H9 (cell line): ENCODE measurements at regions not wholly inside any gene's neighbourhood (a gene's known extent, or its start where the extent isn't known, plus 50 kb on each side); places are given as distances from the start of the nearest gene placed in this dataset.

ENCODE experiments used
- DNase-seq: peaks from one replicate; pipeline ENCODE4 v3.0.0-alpha.2; 2017
- H2AFZ ChIP-seq: one replicate; pipeline ENCODE4 v1.6.1; 2013; ENCODE audit warnings: mild to moderate bottlenecking, low read length, control low read depth, moderate library complexity
- H2AK5ac ChIP-seq: 2 replicates; pipeline ENCODE4 v1.6.1; 2013; ENCODE audit warnings: low read length, control low read depth, mixed read lengths; ENCODE audit not compliant: insufficient read length
- H2BK120ac ChIP-seq: one replicate; pipeline ENCODE4 v1.6.1; 2013; ENCODE audit warnings: low read depth, mild to moderate bottlenecking, low read length, control low read depth, inconsistent platforms; ENCODE audit not compliant: poor library complexity, severe bottlenecking
- H2BK12ac ChIP-seq: 2 replicates; pipeline ENCODE4 v1.6.1; 2013; ENCODE audit warnings: low read length, control low read depth, mixed read lengths, low read depth; ENCODE audit not compliant: insufficient read length
- H2BK15ac ChIP-seq: 2 replicates; pipeline ENCODE4 v1.6.1; 2013; ENCODE audit warnings: low read depth, low read length, control low read depth
- H2BK20ac ChIP-seq: one replicate; pipeline ENCODE4 v1.6.1; 2013; ENCODE audit warnings: low read depth, mild to moderate bottlenecking, low read length, control low read depth, inconsistent platforms; ENCODE audit not compliant: poor library complexity, severe bottlenecking
- H2BK5ac ChIP-seq: 2 replicates; pipeline ENCODE4 v1.6.1; 2013; ENCODE audit warnings: low read length, control low read depth, mixed read lengths; ENCODE audit not compliant: insufficient read length
- H3K14ac ChIP-seq: 2 replicates; pipeline ENCODE4 v1.6.1; 2013; ENCODE audit warnings: low read length, control low read depth; ENCODE audit not compliant: insufficient read depth
- H3K18ac ChIP-seq: 2 replicates; pipeline ENCODE4 v1.6.1; 2013; ENCODE audit warnings: low read depth, mild to moderate bottlenecking, mixed read lengths, low read length, control low read depth; ENCODE audit not compliant: insufficient read length
- H3K23ac ChIP-seq: 2 replicates; pipeline ENCODE4 v1.6.1; 2013; ENCODE audit warnings: low read length, control low read depth, mixed read lengths, low read depth; ENCODE audit not compliant: insufficient read length
- H3K23me2 ChIP-seq: 2 replicates; pipeline ENCODE4 v1.6.1; 2013; ENCODE audit warnings: low read depth, mild to moderate bottlenecking, mixed read lengths, low read length, control low read depth; ENCODE audit not compliant: insufficient read length, poor library complexity, severe bottlenecking
- H3K27ac ChIP-seq: 2 replicates; pipeline ENCODE4 v1.5.1; 2013; ENCODE audit warnings: low read length, control low read depth, mixed read lengths, low read depth; ENCODE audit not compliant: insufficient read length
- H3K27me3 ChIP-seq: 2 replicates; pipeline ENCODE4 v1.6.1; 2013; ENCODE audit warnings: low read length, control low read depth, inconsistent platforms; ENCODE audit not compliant: insufficient read depth
- H3K4ac ChIP-seq: 2 replicates; pipeline ENCODE4 v1.6.1; 2013; ENCODE audit warnings: low read depth, mild to moderate bottlenecking, control low read depth, inconsistent platforms, low read length, moderate library complexity
- H3K4me1 ChIP-seq: 2 replicates; pipeline ENCODE4 v1.6.1; 2013; ENCODE audit warnings: low read length, control low read depth, inconsistent platforms; ENCODE audit not compliant: insufficient read depth
- H3K4me2 ChIP-seq: 2 replicates; pipeline ENCODE4 v1.6.1; 2013; ENCODE audit warnings: low read length, control low read depth, mixed read lengths; ENCODE audit not compliant: insufficient read length, insufficient read depth
- H3K56ac ChIP-seq: 2 replicates; pipeline ENCODE4 v1.6.1; 2013; ENCODE audit warnings: low read depth, mild to moderate bottlenecking, mixed read lengths, low read length, control low read depth; ENCODE audit not compliant: insufficient read length
- H3K79me1 ChIP-seq: 2 replicates; pipeline ENCODE4 v1.6.1; 2013; ENCODE audit warnings: low read depth, mild to moderate bottlenecking, moderate library complexity, low read length, control low read depth, inconsistent platforms; ENCODE audit not compliant: insufficient read depth, poor library complexity, severe bottlenecking
- H3K79me2 ChIP-seq: 2 replicates; pipeline ENCODE4 v1.6.1; 2013; ENCODE audit warnings: low read length, control low read depth, inconsistent platforms; ENCODE audit not compliant: insufficient read depth
- H3K9ac ChIP-seq: 2 replicates; pipeline ENCODE4 v1.6.1; 2013; ENCODE audit warnings: low read length, control low read depth, mixed read lengths; ENCODE audit not compliant: insufficient read length; ENCODE audit errors: extremely low read depth
- H3K9me3 ChIP-seq: one replicate; pipeline ENCODE4 v1.6.1; 2013; ENCODE audit warnings: low read depth, low read length, inconsistent platforms; ENCODE audit not compliant: control insufficient read depth
- H3T11ph ChIP-seq: one replicate; pipeline ENCODE4 v1.6.1; 2013; ENCODE audit warnings: mild to moderate bottlenecking, low read length, control low read depth, inconsistent platforms
- H4K20me1 ChIP-seq: one replicate; pipeline ENCODE4 v1.6.1; 2013; ENCODE audit not compliant: control insufficient read depth, insufficient read length, insufficient read depth
- H4K5ac ChIP-seq: 2 replicates; pipeline ENCODE4 v1.6.1; 2013; ENCODE audit warnings: low read depth, mild to moderate bottlenecking, mixed read lengths, low read length, control low read depth; ENCODE audit not compliant: insufficient read length
- H4K8ac ChIP-seq: replicated peaks from 2 replicates; pipeline ENCODE4 v1.6.1; 2013; ENCODE audit warnings: low read length, control low read depth, mixed read lengths, low read depth; ENCODE audit not compliant: insufficient read length
- H4K91ac ChIP-seq: 2 replicates; pipeline ENCODE4 v1.6.1; 2013; ENCODE audit warnings: low read depth, mild to moderate bottlenecking, moderate library complexity, mixed read lengths, low read length, control low read depth; ENCODE audit not compliant: insufficient read length
- H3K27ac Mint-ChIP-seq, 3 experiments: 2 replicates in 2 of 3; 3 replicates in 1 of 3; pipeline ENCODE4 v1.8.0; 2020 to 2021; ENCODE audit warnings: mixed read lengths in 3 of 3, mild to moderate bottlenecking in 1 of 3, moderate library complexity in 1 of 3
- H3K27me3 Mint-ChIP-seq: 2 replicates; pipeline ENCODE4 v1.8.0; 2021; ENCODE audit warnings: low read depth, mild to moderate bottlenecking, moderate library complexity, mixed read lengths
- H3K36me3 Mint-ChIP-seq, 3 experiments: 2 replicates in 2 of 3; 3 replicates in 1 of 3; pipeline ENCODE4 v1.8.0; 2020 to 2021; ENCODE audit warnings: low read depth in 3 of 3, mixed read lengths in 3 of 3; ENCODE audit not compliant: insufficient read depth in 1 of 3
- H3K4me1 Mint-ChIP-seq, 2 experiments: 2 replicates each; pipeline ENCODE4 v1.8.0; 2020; ENCODE audit warnings: mixed read lengths in 2 of 2
- H3K4me3 Mint-ChIP-seq, 2 experiments: 2 replicates in 1 of 2; 3 replicates in 1 of 2; pipeline ENCODE4 v1.8.0; 2020 to 2021; ENCODE audit warnings: mild to moderate bottlenecking in 2 of 2, mixed read lengths in 2 of 2, moderate library complexity in 1 of 2
- H3K9me3 Mint-ChIP-seq, 2 experiments: 2 replicates in 1 of 2; 3 replicates in 1 of 2; pipeline ENCODE4 v1.8.0; 2020; ENCODE audit warnings: mild to moderate bottlenecking in 2 of 2, mixed read lengths in 2 of 2, moderate library complexity in 1 of 2
- CTCF ChIP-seq: fragments of 200-600 bp; sonication (generic); conservative IDR thresholded peaks from 3 replicates; pipeline ENCODE4 v1.8.0; 2021; ENCODE audit warnings: antibody characterized with exemption, mild to moderate bottlenecking
- WGBS: extraction: QIAGEN DNeasy Blood & Tissue Kit; methylation state at CpG from one replicate; pipeline ENCODE4 v1.1.7; 2013; ENCODE audit warnings: missing lambda C conversion rate, low lambda C conversion rate, mixed read lengths; ENCODE audit not compliant: insufficient read length; ENCODE audit errors: extremely low coverage; 5-methylcytosine and 5-hydroxymethylcytosine counted together

GRCh38 chrX:122783918-122784317 is 400.2 kb upstream of the GRIA3 start:
- H3K36me3 Mint-ChIP-seq: peaks cover 0 to 1% (median 0%) of the 10 kb centered on the region in 3 experiments; a peak in 2 of 7 replicates
- no peak overlapping the region for H2BK12ac ChIP-seq
- H3K27me3 ChIP-seq: no peaks in the 10 kb centered on the region
- no peak overlapping the region for H2AFZ ChIP-seq
- no peak overlapping the region for H3K27ac ChIP-seq
- H3K4me1 ChIP-seq: no peaks in the 10 kb centered on the region
- no peak overlapping the region for H3K9ac ChIP-seq
- H3K18ac ChIP-seq: no peak overlapping the region
- no CpG with 5 or more reads among the region's 2 CpGs for WGBS
- H2AK5ac ChIP-seq: no peak overlapping the region
- H3K9me3 Mint-ChIP-seq: peaks cover 10 to 54% of the 10 kb centered on the region in 2 experiments; a peak in 4 of 5 replicates
- H3K56ac ChIP-seq: no peak overlapping the region
- H3K9me3 ChIP-seq: peaks cover 7% of the 10 kb centered on the region
- H2BK120ac ChIP-seq: no peak overlapping the region
- no peak overlapping the region for H3K4me2 ChIP-seq
- DNase-seq: no peak
- H2BK15ac ChIP-seq: no peak overlapping the region
- H3K14ac ChIP-seq: no peak overlapping the region
- H4K91ac ChIP-seq: no peak overlapping the region
- H3K27ac Mint-ChIP-seq: no peak overlapping the region
- no peak overlapping the region for H4K8ac ChIP-seq
- no peak overlapping the region for H4K5ac ChIP-seq
- no peak overlapping the region for H2BK5ac ChIP-seq
- H3K4me3 Mint-ChIP-seq: no peak overlapping the region
- H3K23me2 ChIP-seq: no peaks in the 10 kb centered on the region
- H3T11ph ChIP-seq: no peak overlapping the region
- no peaks in the 10 kb centered on the region for H4K20me1 ChIP-seq
- H3K23ac ChIP-seq: no peak overlapping the region
- H3K79me1 ChIP-seq: no peaks in the 10 kb centered on the region
- no peaks in the 10 kb centered on the region for H3K79me2 ChIP-seq
- no peak overlapping the region for H2BK20ac ChIP-seq
- no peaks in the 10 kb centered on the region for H3K4me1 Mint-ChIP-seq
- H3K4ac ChIP-seq: no peak overlapping the region
- no peak for TF ChIP-seq CTCF
- no peaks in the 10 kb centered on the region for H3K27me3 Mint-ChIP-seq
